Trophoblast cell (in vitro differentiated cells and primary cell): ENCODE measurements at regions not wholly inside any gene's neighbourhood (a gene's known extent, or its start where the extent isn't known, plus 50 kb on each side); places are given as distances from the start of the nearest gene placed in this dataset.
A peak's percentile ranks its signal among the peaks of the same experiment; 100 is the strongest.

ENCODE experiments used
- DNase-seq, 2 donors: peaks; one replicate each; pipeline ENCODE4 v3.0.0-alpha.2; 2016
- H2AFZ ChIP-seq: 2 replicates; pipeline ENCODE4 v1.6.1; 2013; ENCODE audit warnings: low read length, moderate library complexity, mild to moderate bottlenecking; ENCODE audit not compliant: insufficient read depth, poor library complexity
- H2AK5ac ChIP-seq: 2 replicates; pipeline ENCODE4 v1.6.1; 2013; ENCODE audit warnings: mild to moderate bottlenecking, low read length
- H2BK120ac ChIP-seq: 2 replicates; pipeline ENCODE4 v1.6.1; 2013; ENCODE audit warnings: low read length, mild to moderate bottlenecking, moderate library complexity; ENCODE audit not compliant: insufficient read depth, poor library complexity
- H2BK12ac ChIP-seq: 2 replicates; pipeline ENCODE4 v1.6.1; 2013; ENCODE audit warnings: mild to moderate bottlenecking, low read length, moderate library complexity
- H2BK5ac ChIP-seq: 2 replicates; pipeline ENCODE4 v1.6.1; 2013; ENCODE audit warnings: low read length, low read depth, moderate library complexity, mild to moderate bottlenecking; ENCODE audit not compliant: poor library complexity
- H3K14ac ChIP-seq: 2 replicates; pipeline ENCODE4 v1.6.1; 2013; ENCODE audit warnings: mild to moderate bottlenecking, low read length
- H3K18ac ChIP-seq: 2 replicates; pipeline ENCODE4 v1.6.1; 2013; ENCODE audit warnings: mild to moderate bottlenecking, low read length
- H3K23ac ChIP-seq: 2 replicates; pipeline ENCODE4 v1.6.1; 2013; ENCODE audit warnings: low read length
- H3K27ac ChIP-seq: 2 replicates; pipeline ENCODE4 v1.5.1; 2013; ENCODE audit warnings: low read depth, mild to moderate bottlenecking, inconsistent platforms, low read length, moderate library complexity
- H3K27me3 ChIP-seq: 2 replicates; pipeline ENCODE4 v1.6.1; 2013; ENCODE audit warnings: inconsistent platforms, mild to moderate bottlenecking, low read length, moderate library complexity; ENCODE audit not compliant: insufficient read depth
- H3K36me3 ChIP-seq, 2 experiments: 1 replicate in 1 of 2; 2 replicates in 1 of 2; pipeline ENCODE4 v1.6.1; 2013; ENCODE audit warnings: low read length in 2 of 2, mild to moderate bottlenecking in 2 of 2, moderate library complexity in 1 of 2; ENCODE audit not compliant: insufficient read depth in 2 of 2, control insufficient read depth in 1 of 2
- H3K4ac ChIP-seq: 2 replicates; pipeline ENCODE4 v1.6.1; 2013; ENCODE audit warnings: low read depth, mild to moderate bottlenecking, low read length, moderate library complexity
- H3K4me1 ChIP-seq, 2 experiments: 1 replicate in 1 of 2; 2 replicates in 1 of 2; pipeline ENCODE4 v1.6.1; 2013; ENCODE audit warnings: low read length in 2 of 2, mild to moderate bottlenecking in 2 of 2, moderate library complexity in 1 of 2; ENCODE audit not compliant: insufficient read depth in 2 of 2, control insufficient read depth in 1 of 2
- H3K4me2 ChIP-seq: 2 replicates; pipeline ENCODE4 v1.6.1; 2013; ENCODE audit warnings: inconsistent platforms, mild to moderate bottlenecking, low read length, moderate library complexity
- H3K4me3 ChIP-seq: 2 replicates; pipeline ENCODE4 v1.5.1; 2013; ENCODE audit warnings: mild to moderate bottlenecking, low read depth, low read length, inconsistent platforms
- H3K79me1 ChIP-seq: one replicate; pipeline ENCODE4 v1.6.1; 2013; ENCODE audit warnings: low read length
- H3K79me2 ChIP-seq: 2 replicates; pipeline ENCODE4 v1.6.1; 2013; ENCODE audit warnings: low read length, mild to moderate bottlenecking; ENCODE audit not compliant: control insufficient read depth, insufficient read depth, poor library complexity
- H3K9ac ChIP-seq: 2 replicates; pipeline ENCODE4 v1.6.1; 2013; ENCODE audit warnings: mild to moderate bottlenecking, low read length
- H3K9me3 ChIP-seq: 2 replicates; pipeline ENCODE4 v1.6.1; 2013; ENCODE audit warnings: low read depth, mild to moderate bottlenecking, control low read depth, inconsistent platforms, low read length; ENCODE audit not compliant: insufficient read depth
- H4K12ac ChIP-seq: 2 replicates; pipeline ENCODE4 v1.6.1; 2013; ENCODE audit warnings: low read depth, mild to moderate bottlenecking, low read length, moderate library complexity
- H4K8ac ChIP-seq: 2 replicates; pipeline ENCODE4 v1.6.1; 2013; ENCODE audit warnings: low read depth, mild to moderate bottlenecking, low read length, moderate library complexity
- H4K91ac ChIP-seq: one replicate; pipeline ENCODE4 v1.6.1; 2013; ENCODE audit warnings: low read depth, mild to moderate bottlenecking, low read length, moderate library complexity
- WGBS: extraction: QIAGEN DNeasy Blood & Tissue Kit; methylation state at CpG from one replicate; pipeline ENCODE4 v1.1.7; 2013; ENCODE audit warnings: missing lambda C conversion rate; ENCODE audit not compliant: insufficient read length, insufficient coverage; ENCODE audit errors: extremely low coverage; 5-methylcytosine and 5-hydroxymethylcytosine counted together

GRCh38 chr11:69975822-69976221 is 102.3 kb upstream of the ANO1 start:
- no peak overlapping the region for H2AK5ac ChIP-seq
- no CpG with 5 or more reads among the region's 7 CpGs for whole genome bisulfite sequencing
- H4K8ac ChIP-seq: no peak overlapping the region

GRCh38 chr11:69976794-69977193 is 101.3 kb upstream of the ANO1 start:
- H2BK12ac ChIP-seq: no peak overlapping the region
- no peaks in the 10 kb centered on the region for H3K79me1 ChIP-seq
- H3K27me3 ChIP-seq: no peaks in the 10 kb centered on the region
- H3K18ac ChIP-seq: no peak overlapping the region
- no peaks in the 10 kb centered on the region for H3K4me1 ChIP-seq
- H4K91ac ChIP-seq: no peak overlapping the region
- H2BK120ac ChIP-seq: no peak overlapping the region
- no CpG with 5 or more reads among the region's 10 CpGs for WGBS
- peaks cover 2% of the 10 kb centered on the region for H3K9me3 ChIP-seq
- DNase-seq: no peak
- H4K8ac ChIP-seq: no peak overlapping the region
- H2AK5ac ChIP-seq: no peak overlapping the region
- no peak overlapping the region for H2BK5ac ChIP-seq
- H3K79me2 ChIP-seq: no peaks in the 10 kb centered on the region
- no peak overlapping the region for H3K27ac ChIP-seq
- peaks cover 0 to 2% of the 10 kb centered on the region in 2 experiments for H3K36me3 ChIP-seq
- no peak overlapping the region for H3K4me2 ChIP-seq
- no peak overlapping the region for H3K14ac ChIP-seq
- no peak overlapping the region for H3K9ac ChIP-seq
- no peak overlapping the region for H3K4me3 ChIP-seq
- no peak overlapping the region for H2AFZ ChIP-seq
- no peak overlapping the region for H3K23ac ChIP-seq
- no peak overlapping the region for H4K12ac ChIP-seq
- no peak overlapping the region for H3K4ac ChIP-seq

More at GRCh38 chr11:69975822-69976221, 102.3 kb upstream of the ANO1 start:
- Histone ChIP-seq H2BK5ac (no peak overlapping the region), H2AFZ (no peak overlapping the region), H3K27ac (no peak overlapping the region), H3K4me3 (peak overlapping the region; percentile 34), H2BK12ac (no peak overlapping the region), H3K4me2 (no peak overlapping the region), H3K18ac (no peak overlapping the region), H3K36me3 (peaks cover 0 to 2% of the 10 kb centered on the region in 2 experiments), H3K9ac (no peak overlapping the region), H3K23ac (no peak overlapping the region), H2BK120ac (no peak overlapping the region), H4K12ac (no peak overlapping the region), H3K9me3 (peaks cover 2% of the 10 kb centered on the region), H3K79me2 (no peaks in the 10 kb centered on the region), H3K4me1 (no peaks in the 10 kb centered on the region), H3K27me3 (no peaks in the 10 kb centered on the region), H3K4ac (no peak overlapping the region), H3K14ac (no peak overlapping the region), H4K91ac (no peak overlapping the region), H3K79me1 (no peaks in the 10 kb centered on the region)
- no peak for DNase-seq

- H2AK5ac ChIP-seq: no peak overlapping the region
- H2BK120ac ChIP-seq: no peak overlapping the region
- no peaks in the 10 kb centered on the region for H3K4me1 ChIP-seq
- no peak overlapping the region for H3K18ac ChIP-seq
- H2BK5ac ChIP-seq: no peak overlapping the region
- no peak overlapping the region for H2BK12ac ChIP-seq
- no peak overlapping the region for H3K27ac ChIP-seq
- H3K79me1 ChIP-seq: no peaks in the 10 kb centered on the region
- H4K91ac ChIP-seq: no peak overlapping the region
- H3K27me3 ChIP-seq: no peaks in the 10 kb centered on the region
- no CpG with 5 or more reads among the region's 12 CpGs for WGBS
- peaks cover 2% of the 10 kb centered on the region for H3K9me3 ChIP-seq
- no peak overlapping the region for H3K9ac ChIP-seq
- no peak overlapping the region for H3K23ac ChIP-seq
- H3K79me2 ChIP-seq: no peaks in the 10 kb centered on the region
- no peak for DNase-seq
- H4K8ac ChIP-seq: no peak overlapping the region
- H3K4me3 ChIP-seq: no peak overlapping the region
- H3K14ac ChIP-seq: no peak overlapping the region
- H3K4ac ChIP-seq: no peak overlapping the region
- no peak overlapping the region for H4K12ac ChIP-seq
- no peak overlapping the region for H3K4me2 ChIP-seq
- H2AFZ ChIP-seq: no peak overlapping the region
- H3K36me3 ChIP-seq: peaks cover 0 to 2% of the 10 kb centered on the region in 2 experiments
Observed at GRCh38 chr11:69977951-69978350, 100.2 kb upstream of the ANO1 start.

GRCh38 chr11:69978841-69979614 is 99.1 kb upstream of the ANO1 start:
- Histone ChIP-seq H3K23ac (no peak overlapping the region), H3K36me3 (peaks cover 0 to 2% of the 10 kb centered on the region in 2 experiments), H4K12ac (no peak overlapping the region), H3K9ac (no peak overlapping the region), H3K4me2 (no peak overlapping the region), H3K4me3 (no peak overlapping the region), H3K27me3 (peaks cover 1% of the 10 kb centered on the region), H3K79me2 (no peaks in the 10 kb centered on the region), H3K79me1 (no peaks in the 10 kb centered on the region), H2BK12ac (no peak overlapping the region), H3K9me3 (peaks cover 2% of the 10 kb centered on the region), H3K27ac (no peak overlapping the region), H2BK120ac (no peak overlapping the region), H3K14ac (no peak overlapping the region), H3K4ac (no peak overlapping the region), H4K8ac (no peak overlapping the region), H4K91ac (no peak overlapping the region), H2BK5ac (no peak overlapping the region), H2AK5ac (no peak overlapping the region), H3K4me1 (no peaks in the 10 kb centered on the region), H3K18ac (no peak overlapping the region), H2AFZ (no peak overlapping the region)
- DNase-seq: peak; percentile 74 to 89
- no CpG with 5 or more reads among the region's 10 CpGs for WGBS
